Epithelial cell of esophagus (primary cell): ENCODE measurements at regions not wholly inside any gene's neighbourhood (a gene's known extent, or its start where the extent isn't known, plus 50 kb on each side); places are given as distances from the start of the nearest gene placed in this dataset.
"Not testable (repeated sequence)": the region's sequence is repeated elsewhere in the genome, so short reads cannot be mapped to it uniquely, and the experiment has no call there.

ENCODE experiments used
- DNase-seq: peaks from one replicate; pipeline ENCODE4 v3.0.0; 2010; ENCODE audit warnings: low read depth
- H3K4me3 ChIP-seq: 2 replicates; pipeline ENCODE4 v1.5.1; 2011; ENCODE audit warnings: mild to moderate bottlenecking, low read length, control low read depth
- CTCF ChIP-seq: IDR thresholded peaks from 2 replicates; pipeline ENCODE4 v1.5.1; 2011; ENCODE audit warnings: low read depth, mild to moderate bottlenecking, low read length, control low read depth, inconsistent platforms; ENCODE audit not compliant: insufficient read depth; ENCODE audit errors: missing control alignments

GRCh38 chr6:9233686-9234085 lies 798.3 kb upstream of the SLC35B3 start:
- no peak overlapping the region for H3K4me3 ChIP-seq
- DNase-seq = no peak
- no peak for TF ChIP-seq CTCF

- H3K4me3 ChIP-seq = no peak overlapping the region
- DNase-seq = no peak
- no peak for TF ChIP-seq CTCF
Measured at GRCh38 chr6:9233226-9233625, 797.9 kb upstream of the SLC35B3 start.

DNA sequence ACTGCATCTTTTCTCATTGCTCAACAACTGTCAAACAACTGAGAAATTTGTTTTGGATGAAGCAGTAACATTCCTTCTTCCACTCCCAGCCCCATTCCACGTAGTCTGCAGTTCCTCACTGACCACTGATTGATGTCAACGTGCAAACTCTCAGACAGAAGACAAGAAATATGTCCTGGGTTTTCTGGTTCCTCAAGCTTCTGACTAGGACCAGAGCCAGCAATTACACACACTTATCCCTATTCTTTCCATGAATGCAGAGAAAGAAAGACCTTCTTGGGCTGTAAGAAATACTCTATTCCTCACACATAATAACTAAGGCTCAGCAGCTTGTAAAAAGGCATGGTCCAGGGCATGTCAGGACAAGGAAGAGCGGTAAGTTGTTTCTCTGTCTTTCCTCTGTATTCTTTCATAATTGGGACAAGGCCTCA lies 790.1 kb upstream of the SLC35B3 start:
- peak; percentile 84 for DNase-seq
- no peak for TF ChIP-seq CTCF
- no peak overlapping the region for H3K4me3 ChIP-seq

DNA sequence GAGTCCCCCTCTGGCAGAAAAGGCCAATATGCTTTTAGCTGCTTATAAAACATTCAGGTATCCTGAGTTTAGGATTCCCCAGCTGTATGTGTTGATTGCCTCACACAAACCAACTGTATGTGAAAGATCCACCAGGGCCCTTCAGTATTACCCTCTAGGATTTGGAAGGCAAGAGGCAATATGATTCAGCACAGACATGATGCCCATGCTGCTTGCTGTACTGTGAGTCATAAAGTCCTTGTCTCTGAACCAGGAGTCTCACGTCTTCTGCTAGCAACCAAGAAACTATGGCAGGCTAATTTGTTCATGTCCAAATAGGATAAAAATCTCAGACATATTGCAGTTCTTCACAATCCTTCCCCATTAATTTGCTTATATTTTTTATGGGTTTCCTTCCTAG lies 789.2 kb upstream of the SLC35B3 start:
- H3K4me3 ChIP-seq = no peak overlapping the region
- DNase-seq = peak; percentile 73
- no peak for TF ChIP-seq CTCF

GRCh38 chr6:9213717-9214116 lies 778.4 kb upstream of the SLC35B3 start:
- H3K4me3 ChIP-seq, DNase-seq: not testable (repeated sequence)

DNA sequence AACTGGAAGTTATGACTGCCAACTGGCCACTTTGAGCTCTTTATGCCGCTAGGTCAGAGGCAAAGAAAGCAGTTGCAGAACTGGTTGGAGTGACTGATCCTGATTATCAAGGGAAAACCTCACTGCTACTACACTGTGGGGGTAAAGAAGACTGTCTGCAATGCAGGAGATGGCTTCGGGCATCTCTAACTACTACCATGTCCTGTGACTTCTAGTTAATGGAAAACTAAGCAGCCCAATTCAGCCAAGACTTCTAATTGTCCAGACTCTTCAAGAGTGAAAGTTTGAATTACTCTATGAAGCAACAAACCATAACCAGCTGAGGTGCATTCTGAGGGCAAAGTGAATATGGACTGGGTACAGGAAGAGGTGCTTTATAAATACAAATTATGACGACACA lies 773.6 kb upstream of the SLC35B3 start:
- no peak overlapping the region for H3K4me3 ChIP-seq
- TF ChIP-seq CTCF = no peak
- peak; percentile 6 for DNase-seq

DNA sequence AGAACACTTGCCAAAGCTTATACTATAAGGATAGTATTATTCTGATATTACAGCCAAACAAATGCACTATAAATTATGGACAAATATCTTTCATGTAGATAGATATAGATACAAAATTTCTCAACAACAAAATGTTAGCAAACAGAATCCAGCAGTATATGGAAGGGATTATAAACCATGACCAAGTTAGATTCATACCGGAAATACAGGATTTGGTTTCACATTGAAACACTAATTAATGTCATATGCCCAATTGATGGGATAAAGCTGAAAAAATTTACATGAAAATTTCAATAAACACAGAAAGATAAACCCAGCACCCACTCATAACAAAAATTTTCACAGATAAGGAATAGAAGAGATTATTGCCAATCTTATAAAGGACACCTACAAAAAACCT lies 770.3 kb upstream of the SLC35B3 start:
- no peak for DNase-seq
- no peak overlapping the region for H3K4me3 ChIP-seq
- no peak for TF ChIP-seq CTCF

- TF ChIP-seq CTCF = no peak
- peak; percentile 90 for DNase-seq
- H3K4me3 ChIP-seq = no peak overlapping the region
Measured at GRCh38 chr6:9204171-9204570, 768.8 kb upstream of the SLC35B3 start.
